ENCODE measurements at regions not wholly inside any gene's neighbourhood (a gene's known extent, or its start where the extent isn't known, plus 50 kb on each side); places are given as distances from the start of the nearest gene placed in this dataset.

- no peak for TF ChIP-seq POLR2A (IDR thresholded peaks at IDR 0.05; ENCODE audit: low read length)
- TF ChIP-seq GATA1 (IDR thresholded peaks at IDR 0.05; ENCODE audit: low read depth, low read length) = no peak
Observed at GRCh38 chr4:45102716-45103115, 376.4 kb upstream of the GNPDA2 start.
